ENCODE measurements at regions not wholly inside any gene's neighbourhood (a gene's known extent, or its start where the extent isn't known, plus 50 kb on each side); places are given as distances from the start of the nearest gene placed in this dataset.
"Not testable (repeated sequence)": the region's sequence is repeated elsewhere in the genome, so short reads cannot be mapped to it uniquely, and the experiment has no call there.

- ChIA-PET POLR2A (no interaction called here), CTCF (no interaction called here)
These were observed 303.6 kb upstream of the NUDT12 start for GRCh38 chr5:103866169-103866568.

- ChIA-PET CTCF (no interaction called here), POLR2A (no interaction called here)
These were observed 299.8 kb upstream of the NUDT12 start for GRCh38 chr5:103862398-103862797.

- POLR2A ChIA-PET, result no interaction called here
- CTCF ChIA-PET, result no interaction called here
These were observed 297.7 kb upstream of the NUDT12 start for GRCh38 chr5:103860327-103860726.

- POLR2A ChIA-PET, CTCF ChIA-PET: not testable (repeated sequence)
These were observed 295.8 kb upstream of the NUDT12 start for GRCh38 chr5:103858367-103858766.

- ChIA-PET CTCF (no interaction called here), POLR2A (no interaction called here)
These were observed 288.5 kb upstream of the NUDT12 start for GRCh38 chr5:103851091-103851490.

GRCh38 chr5:103849934-103850333 lies 287.3 kb upstream of the NUDT12 start:
- ChIA-PET CTCF (no interaction called here), POLR2A (no interaction called here)

- ChIA-PET POLR2A (no interaction called here), CTCF (no interaction called here)
These were observed 284.5 kb upstream of the NUDT12 start for GRCh38 chr5:103847060-103847459.

GRCh38 chr5:103842936-103843335 lies 280.3 kb upstream of the NUDT12 start:
- POLR2A ChIA-PET, result no interaction called here
- CTCF ChIA-PET, result no interaction called here

- POLR2A ChIA-PET, result no interaction called here
These were observed 278.0 kb upstream of the NUDT12 start for GRCh38 chr5:103840600-103840999.

GRCh38 chr5:103834216-103834615 lies 271.6 kb upstream of the NUDT12 start:
- POLR2A ChIA-PET, result no interaction called here
- CTCF ChIA-PET, result no interaction called here

More at GRCh38 chr5:103840600-103840999, 278.0 kb upstream of the NUDT12 start:
- CTCF ChIA-PET, result no interaction called here

- POLR2A ChIA-PET, result no interaction called here
These were observed 267.0 kb upstream of the NUDT12 start for GRCh38 chr5:103829585-103829984.

GRCh38 chr5:103827976-103828375 lies 265.4 kb upstream of the NUDT12 start:
- POLR2A ChIA-PET, result no interaction called here
- CTCF ChIA-PET, result no interaction called here

More at GRCh38 chr5:103829585-103829984, 267.0 kb upstream of the NUDT12 start:
- CTCF ChIA-PET, result no interaction called here

- POLR2A ChIA-PET, result no interaction called here
- CTCF ChIA-PET, result no interaction called here
These were observed 258.8 kb upstream of the NUDT12 start for GRCh38 chr5:103821361-103821760.

- POLR2A ChIA-PET, result no interaction called here
- CTCF ChIA-PET, result no interaction called here
These were observed 246.0 kb upstream of the NUDT12 start for GRCh38 chr5:103808464-103809106.

GRCh38 chr5:103804711-103805110 lies 242.1 kb upstream of the NUDT12 start:
- POLR2A ChIA-PET, result no interaction called here
- CTCF ChIA-PET, result no interaction called here

- ChIA-PET CTCF (no interaction called here), POLR2A (no interaction called here)
These were observed 239.1 kb upstream of the NUDT12 start for GRCh38 chr5:103801681-103802080.

GRCh38 chr5:103800741-103801495 lies 238.3 kb upstream of the NUDT12 start:
- ChIA-PET CTCF (interaction anchor here (0.5 kb wide), 1 partner anchor 88 kb away, joined by 3 read pairs; no protein-coding TSS in a partner anchor), POLR2A (no interaction called here)

GRCh38 chr5:103793595-103794182 lies 231.1 kb upstream of the NUDT12 start:
- CTCF ChIA-PET, result no interaction called here
- POLR2A ChIA-PET, result no interaction called here

GRCh38 chr5:103785569-103785968 lies 223.0 kb upstream of the NUDT12 start:
- ChIA-PET CTCF (no interaction called here), POLR2A (no interaction called here)

- ChIA-PET POLR2A (no interaction called here), CTCF (no interaction called here)
These were observed 221.1 kb upstream of the NUDT12 start for GRCh38 chr5:103783669-103784068.

- POLR2A ChIA-PET, result no interaction called here
- CTCF ChIA-PET, result no interaction called here
These were observed 218.2 kb upstream of the NUDT12 start for GRCh38 chr5:103780794-103781193.

GRCh38 chr5:103774721-103775120 lies 212.1 kb upstream of the NUDT12 start:
- POLR2A ChIA-PET, result no interaction called here
- CTCF ChIA-PET, result no interaction called here
